NCI-H2227 (cell line): ENCODE measurements at regions not wholly inside any gene's neighbourhood (a gene's known extent, or its start where the extent isn't known, plus 50 kb on each side); places are given as distances from the start of the nearest gene placed in this dataset.
"Not testable (repeated sequence)": the region's sequence is repeated elsewhere in the genome, so short reads cannot be mapped to it uniquely, and the experiment has no call there.

Source experiments
- DNase-seq: peaks from one replicate; lab custom pipeline; 2025; ENCODE audit not compliant: unreplicated experiment; lab: John Stamatoyannopoulos, UW

DNA sequence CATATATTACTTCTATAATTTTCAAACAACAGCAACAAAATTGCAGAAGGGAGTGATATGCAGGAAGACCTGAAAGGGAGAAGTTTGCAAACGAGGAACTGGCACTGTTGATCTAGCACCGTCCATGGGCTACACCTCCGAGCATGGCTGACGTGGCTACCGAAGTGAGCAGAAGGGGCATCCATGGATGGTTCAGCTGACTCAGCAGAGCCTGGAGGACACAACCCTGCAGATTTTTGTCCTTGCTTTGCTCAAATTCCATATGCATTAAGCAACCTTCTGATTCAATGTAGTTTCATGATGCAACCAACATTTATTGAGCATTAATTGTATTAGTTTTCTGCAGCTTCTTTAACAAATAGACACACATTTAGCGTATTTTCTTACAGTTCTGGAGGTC lies 191.2 kb downstream of the C1orf94 start:
- DNase-seq = no peak

DNA sequence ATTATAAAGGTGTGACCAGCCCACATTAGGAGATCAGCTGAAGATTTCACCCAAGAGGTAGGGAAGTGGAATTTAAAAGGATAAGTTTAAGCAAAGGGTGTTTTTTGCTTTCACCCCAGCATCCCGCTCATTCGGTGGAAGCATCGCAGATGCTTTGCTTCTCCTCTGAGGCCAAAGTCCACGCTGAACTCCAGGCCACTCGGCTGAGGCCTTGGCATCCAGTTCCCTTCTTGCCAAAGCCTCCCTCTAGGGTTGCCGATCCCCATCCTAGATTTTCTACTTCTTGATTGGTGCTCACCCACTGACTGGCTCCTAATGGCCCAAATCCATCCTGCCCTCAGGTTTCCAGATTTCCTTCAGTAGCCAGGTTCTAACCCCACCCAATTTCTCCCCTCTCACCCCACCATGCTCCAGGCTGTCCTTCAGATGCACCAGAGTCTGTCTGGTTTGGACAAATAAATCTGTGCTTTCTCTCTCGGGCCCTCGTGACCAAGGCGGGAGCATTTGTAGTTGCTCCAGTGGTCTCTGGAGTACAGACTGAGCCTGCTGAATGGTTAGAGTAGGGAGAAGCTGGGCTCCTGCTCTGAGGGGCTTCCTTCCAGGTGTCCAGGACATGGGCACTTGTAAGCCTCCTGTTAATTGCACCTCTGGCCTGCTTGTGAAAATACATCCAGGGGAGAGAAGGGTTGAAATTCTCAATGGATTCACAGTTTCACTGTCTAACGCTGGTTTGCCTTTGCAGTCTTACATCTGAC lies 193.2 kb downstream of the C1orf94 start:
- no peak for DNase-seq

DNA sequence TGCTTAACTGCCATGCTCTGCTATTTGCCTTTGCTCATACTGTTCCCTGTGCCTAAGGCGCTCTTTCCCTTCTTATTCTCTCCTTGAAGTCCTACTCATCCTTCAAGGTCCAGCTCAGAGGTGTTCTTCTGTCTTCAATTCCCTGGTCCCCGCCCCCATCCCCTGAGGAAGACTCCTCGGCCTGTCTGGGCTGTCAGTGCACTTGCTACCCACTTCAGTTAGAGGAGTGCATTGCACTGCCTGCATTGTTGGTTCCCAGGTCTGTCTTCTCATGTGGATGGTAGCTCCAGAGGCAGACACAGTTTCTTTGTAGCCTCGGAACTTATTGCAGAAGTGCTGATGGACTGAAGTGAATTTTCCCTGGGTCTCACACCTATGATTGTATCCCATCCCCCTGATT lies 194.0 kb downstream of the C1orf94 start:
- DNase-seq = no peak

DNA sequence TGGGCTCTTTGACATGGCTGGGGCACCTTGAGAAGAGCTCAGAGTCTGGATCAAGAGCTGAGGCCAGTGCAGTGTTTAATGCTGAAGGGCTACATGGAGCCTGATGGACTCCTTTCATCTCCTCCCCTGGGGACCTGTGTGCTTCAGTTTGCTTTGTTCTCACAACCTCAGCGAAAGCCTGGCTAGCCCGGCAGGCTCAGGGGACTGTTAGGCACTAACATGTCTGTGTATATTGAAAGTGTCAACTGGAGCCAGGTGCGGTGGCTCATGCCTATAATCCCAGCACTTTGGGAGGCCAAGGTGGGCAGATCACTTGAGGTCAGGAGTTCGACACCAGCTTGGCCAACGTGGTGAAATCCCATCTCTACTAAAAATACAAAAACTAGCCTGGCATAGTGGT lies 194.5 kb downstream of the C1orf94 start:
- DNase-seq = not testable (repeated sequence)

DNA sequence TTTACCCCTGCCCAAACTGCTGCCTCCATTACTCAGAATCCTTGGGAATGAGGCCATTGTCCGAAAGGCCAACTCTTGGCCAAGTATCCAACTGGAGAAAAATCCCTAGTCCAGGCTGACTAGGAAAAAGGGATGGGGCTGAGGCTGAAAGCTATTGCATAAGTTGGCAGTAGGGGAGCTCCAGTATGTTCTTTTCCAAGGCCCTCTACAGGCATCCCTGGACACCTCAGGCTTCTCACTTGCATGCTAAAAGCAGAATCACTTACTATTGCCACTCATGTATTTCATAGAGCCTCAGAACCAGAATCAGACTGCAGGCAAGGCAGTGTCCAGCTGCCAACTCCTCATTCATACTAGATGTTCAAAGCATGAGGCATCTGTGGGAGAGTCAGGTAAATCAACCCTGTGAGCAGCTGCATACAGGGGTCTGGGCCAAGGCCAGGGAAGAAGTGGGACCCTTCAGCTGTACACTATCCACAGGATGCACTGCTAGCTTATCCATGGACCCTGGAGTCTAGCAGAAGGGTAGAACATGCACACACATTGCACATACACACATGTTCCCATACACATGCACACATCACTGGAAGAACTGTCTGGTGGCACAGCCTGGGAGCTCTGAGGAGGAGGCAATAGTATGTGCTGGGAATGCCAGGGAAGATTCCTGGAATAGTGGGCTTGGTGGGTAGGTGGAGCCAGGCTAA lies 195.3 kb downstream of the C1orf94 start:
- no peak for DNase-seq

DNA sequence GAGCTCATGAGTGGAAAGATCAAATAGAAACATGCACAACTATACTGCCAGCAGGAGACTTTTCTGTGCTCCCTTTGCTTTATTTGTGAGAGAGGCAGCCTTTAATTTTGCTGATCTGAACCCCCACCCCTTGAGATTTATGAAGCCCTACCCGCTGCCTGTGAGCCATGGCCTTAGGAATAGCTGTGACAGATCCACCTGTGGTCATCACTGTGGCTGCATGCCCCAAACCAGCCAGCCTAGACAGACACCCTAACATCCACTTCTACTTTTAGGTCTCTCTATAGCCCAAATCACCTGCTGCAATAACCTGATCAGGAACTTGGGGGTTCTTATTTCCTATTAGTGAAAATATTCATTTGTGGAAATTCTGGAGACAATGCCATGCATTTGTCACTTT lies 196.2 kb downstream of the C1orf94 start:
- DNase-seq = no peak

DNA sequence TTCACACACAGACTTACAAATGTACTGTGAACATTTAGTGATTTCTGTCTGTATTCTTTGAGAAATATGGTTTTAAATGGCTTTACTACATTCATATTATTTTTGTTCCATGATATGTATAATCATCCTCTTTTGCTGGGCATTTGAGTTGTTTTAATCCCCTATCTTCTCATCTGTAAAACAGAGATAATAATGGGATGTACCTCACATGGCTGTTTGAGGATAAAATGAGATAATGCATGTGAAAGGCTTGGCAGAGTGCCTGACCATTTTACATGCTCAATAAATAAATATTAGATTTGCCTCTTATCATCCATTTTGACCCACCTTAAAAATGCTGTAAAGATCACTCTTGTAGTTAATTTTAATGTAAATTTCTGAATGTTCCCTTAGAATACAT lies 197.2 kb downstream of the C1orf94 start:
- no peak for DNase-seq

DNA sequence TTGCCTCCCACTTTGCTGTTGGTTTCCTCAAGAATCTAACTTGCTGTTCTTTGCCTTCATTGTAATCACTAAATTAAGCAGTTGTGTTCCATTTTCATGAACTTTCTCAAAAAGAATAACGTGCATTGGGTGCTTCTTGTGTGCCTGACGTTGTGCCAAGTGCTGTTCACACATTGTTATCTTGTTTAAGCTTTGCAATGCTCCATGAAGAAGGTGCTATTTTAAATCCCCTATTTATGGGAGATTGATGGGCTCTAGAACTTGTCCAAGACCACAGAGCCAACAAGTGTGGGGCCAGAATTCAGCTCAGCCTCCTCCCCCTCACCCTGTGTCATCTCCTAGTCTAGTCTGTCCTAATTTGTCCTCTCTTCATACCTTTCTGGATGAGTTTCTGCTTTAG lies 199.8 kb downstream of the C1orf94 start:
- no peak for DNase-seq

DNA sequence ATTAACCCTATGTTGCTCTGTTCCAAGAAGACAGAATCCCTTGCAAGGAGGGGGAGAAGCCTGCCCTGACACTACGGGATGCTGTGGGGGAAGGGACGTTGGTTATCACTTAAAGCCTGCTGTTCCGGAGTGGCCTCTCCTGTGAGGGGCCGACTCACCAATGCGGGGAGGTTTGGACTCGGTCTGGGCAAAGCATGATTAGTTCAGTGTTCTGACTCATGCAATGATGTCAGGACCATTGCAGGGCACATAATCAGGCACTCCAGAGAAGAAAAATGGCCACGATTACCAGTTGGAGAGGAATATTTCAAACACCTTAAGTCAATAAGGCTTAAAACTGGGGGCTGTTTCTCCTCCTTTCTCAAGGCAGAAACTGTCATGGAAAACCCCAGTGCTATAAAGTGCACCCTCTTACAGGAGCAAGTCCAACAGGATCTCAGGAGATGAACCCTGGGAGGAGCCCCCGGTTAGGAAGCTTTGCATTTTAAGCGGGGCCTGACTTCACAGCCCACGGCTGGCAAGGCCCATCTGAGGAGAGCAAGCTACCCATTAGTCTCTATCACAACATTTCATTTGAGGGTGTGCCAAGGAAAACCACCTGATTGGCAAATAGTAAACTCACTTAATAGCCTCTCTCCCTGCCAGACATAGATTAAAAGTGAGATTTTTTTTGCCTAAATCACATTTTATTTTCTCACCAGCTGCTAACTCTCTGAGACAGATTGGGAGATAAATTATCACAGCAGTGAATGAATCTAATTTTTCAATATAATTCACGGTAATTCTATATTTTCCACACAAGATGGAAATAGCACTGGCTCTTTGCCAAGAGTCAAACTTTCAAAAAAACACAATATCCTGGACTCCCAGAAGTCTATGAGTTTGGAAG lies 202.5 kb downstream of the C1orf94 start:
- peak; percentile 76 for DNase-seq

DNA sequence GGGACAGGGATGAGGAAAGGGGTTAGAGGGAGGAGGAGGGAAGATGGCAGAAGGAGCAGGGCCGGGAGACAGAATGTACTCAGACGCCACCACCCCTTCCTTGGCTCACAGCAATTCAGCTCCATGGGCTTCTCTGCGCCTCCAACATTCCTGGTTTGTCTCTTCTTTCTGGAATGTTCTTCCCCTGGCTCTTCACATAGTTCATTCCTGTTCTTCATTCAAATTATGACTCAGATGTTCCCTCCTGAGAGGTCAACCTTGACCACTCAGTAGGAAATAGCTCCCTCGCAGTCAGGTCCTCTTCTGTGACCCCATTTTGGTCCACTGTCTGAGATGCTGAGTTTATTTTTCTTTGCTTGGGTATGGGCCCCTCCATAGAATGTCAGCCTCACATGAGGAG lies 203.2 kb downstream of the C1orf94 start:
- DNase-seq = no peak

DNA sequence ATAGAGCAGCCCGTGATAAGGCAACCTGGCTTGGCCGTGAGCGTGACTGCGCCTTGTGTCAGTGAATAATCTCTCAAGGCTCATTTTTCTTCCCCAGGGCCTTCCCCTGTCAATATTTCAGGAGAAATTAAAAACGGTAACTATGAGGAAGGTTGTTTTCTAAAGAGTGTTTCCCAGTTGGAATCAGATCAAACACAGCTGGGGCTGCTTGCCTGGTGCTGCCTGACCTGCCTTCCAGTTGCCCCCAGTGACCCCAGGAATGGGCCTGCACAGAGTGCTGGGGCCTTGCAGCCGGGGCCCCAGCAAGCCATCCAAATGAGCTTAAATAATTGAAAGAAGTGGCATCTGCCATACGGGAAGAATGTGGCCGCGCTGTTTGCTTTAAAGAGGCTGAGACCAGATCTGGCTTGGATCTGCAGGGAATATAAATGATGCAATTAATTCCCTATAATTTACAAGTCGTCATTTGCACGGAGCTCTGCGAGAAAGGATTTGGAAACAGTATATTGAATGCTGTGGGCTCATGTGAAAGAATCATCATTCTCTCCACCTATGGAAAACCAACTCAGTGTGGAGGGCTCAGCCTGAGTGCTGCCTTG lies 203.9 kb downstream of the C1orf94 start:
- DNase-seq = peak; percentile 54

DNA sequence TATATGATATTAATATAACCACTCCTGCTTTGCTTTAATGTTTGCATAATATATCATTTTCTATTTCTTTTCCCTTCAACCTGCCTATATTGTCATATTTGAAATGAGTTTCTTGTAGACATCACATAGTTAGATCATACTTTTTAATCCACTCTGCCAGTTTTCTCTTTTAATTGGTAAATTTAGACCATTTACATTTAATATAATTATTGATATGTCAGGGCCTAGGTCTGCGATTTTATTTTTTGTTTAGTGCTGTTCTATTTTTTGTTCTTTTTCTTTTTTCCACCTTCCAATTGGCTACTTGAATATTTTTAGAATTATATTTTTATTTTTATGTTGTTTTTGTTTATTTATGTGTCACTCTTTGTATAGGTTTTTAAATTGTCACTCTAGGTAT lies 213.3 kb downstream of the C1orf94 start:
- no peak for DNase-seq

DNA sequence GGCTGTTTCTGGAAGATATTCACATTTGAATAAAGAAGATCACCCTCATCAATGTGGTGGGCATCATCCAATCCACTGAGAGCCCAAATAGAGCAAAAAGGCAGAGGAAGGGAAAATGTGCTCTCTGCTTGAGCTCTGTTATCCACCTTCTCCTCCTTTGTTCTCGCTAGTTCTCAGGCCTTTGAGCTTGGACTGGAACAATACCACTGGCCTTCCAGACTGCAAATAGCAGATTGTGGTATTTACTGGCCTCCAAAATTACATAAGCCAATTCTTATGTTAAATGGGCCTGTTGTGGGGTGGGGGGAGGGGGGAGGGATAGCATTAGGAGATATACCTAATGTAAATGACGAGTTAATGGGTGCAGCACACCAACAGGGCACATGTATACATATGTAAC lies 219.3 kb downstream of the C1orf94 start:
- no peak for DNase-seq

DNA sequence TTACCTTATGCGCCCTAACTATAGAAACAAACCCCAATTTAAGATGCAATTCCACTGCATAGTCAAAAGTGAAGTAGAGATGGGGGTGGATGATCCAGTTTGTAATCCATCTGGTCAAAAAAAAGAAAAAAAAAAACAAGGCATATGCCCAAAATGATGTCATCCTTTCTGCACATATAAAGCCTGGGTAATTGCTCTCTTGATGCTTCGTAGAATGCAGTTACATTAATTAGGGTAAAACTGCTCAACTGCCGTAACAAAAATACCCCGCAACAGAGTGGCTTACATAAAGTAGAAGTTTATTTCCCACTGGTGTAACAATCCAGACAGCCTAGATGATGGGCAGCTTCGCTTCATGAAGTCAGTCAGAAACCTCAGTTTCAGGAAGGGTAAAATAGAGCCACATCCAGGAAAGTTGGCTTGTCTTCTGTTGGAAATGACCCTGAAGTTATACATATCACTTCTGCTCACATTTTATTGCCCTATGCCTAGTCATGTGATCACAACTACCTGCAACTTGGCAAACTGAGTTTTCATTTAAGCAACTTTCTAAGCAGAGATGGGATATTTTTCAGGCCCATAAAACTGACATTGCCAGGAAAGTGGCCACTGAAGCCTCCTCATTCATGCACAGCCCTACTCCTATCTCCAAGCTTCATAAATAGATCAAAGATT lies 221.7 kb downstream of the C1orf94 start:
- DNase-seq = no peak

DNA sequence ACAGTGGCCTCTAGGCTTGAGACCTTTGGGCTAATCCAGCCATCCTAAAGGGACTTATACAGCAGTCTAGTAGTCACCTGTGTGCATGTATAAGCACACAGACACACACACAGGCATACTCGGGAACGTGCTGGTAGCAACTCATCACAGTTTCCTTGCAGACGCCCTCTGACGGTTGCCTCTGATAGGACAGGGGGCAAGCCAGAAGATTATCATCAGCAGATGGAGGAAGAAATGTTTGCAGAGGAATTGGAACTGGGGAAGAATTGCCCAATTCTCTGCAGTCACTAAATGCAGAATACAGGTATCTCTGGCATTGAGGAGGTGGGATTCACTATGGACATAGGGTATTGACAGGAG lies 222.2 kb downstream of the C1orf94 start:
- no peak for DNase-seq

DNA sequence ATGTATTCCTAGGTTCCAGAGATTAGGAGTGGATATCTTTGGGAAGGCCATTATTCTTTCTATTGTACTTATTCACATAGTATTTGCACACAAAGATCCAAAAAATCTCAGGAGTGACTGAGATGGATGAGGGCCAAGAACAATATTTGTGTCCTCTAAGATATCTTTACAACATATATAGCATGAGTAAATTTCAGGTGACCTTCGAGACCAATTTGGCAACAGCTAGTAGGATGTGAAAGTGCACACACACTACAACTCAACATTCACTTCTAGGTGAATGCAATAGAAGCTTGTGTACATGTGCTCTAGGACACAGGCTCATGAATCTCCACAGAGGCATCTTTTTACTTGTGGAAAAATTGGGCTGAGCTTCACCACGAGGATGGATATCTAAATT lies 224.0 kb downstream of the C1orf94 start:
- no peak for DNase-seq

DNA sequence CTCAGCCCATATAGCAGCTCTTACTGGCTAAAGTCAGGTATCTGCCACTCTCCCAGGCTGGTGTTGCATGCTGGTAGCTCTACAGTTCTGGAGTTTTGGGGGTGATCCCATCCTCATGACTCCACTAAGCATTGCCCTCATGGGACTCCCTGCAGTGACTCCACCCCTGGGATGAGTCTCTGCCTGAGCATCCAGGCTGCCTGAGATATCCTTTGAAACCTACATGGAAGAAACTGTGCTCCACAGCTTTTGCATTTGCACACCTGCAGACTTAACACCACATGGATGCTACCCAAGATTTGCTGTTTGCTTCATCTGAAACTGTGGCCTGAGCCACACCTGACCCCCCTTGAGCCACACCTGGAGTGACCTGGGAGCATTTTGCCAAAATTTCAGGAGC lies 226.4 kb downstream of the C1orf94 start:
- no peak for DNase-seq

DNA sequence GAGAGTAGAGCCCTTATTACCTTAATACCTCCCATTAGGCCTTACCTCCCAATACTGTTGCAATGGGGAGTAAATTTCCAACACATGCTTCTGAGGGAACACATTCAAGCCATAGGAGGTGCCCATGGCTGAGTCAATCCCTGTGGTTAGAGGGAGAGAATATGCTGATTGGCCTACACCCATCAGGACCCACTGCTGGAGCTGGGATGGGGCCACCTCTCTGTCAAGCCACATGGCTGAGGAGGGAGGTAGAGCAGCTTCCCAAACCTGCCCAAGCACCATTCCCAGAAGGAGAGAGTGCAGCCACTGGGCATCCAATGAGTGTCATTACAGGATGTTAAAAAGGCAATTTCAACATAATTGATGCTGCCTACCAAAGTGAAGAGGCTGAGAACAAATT lies 228.1 kb downstream of the C1orf94 start:
- no peak for DNase-seq

DNA sequence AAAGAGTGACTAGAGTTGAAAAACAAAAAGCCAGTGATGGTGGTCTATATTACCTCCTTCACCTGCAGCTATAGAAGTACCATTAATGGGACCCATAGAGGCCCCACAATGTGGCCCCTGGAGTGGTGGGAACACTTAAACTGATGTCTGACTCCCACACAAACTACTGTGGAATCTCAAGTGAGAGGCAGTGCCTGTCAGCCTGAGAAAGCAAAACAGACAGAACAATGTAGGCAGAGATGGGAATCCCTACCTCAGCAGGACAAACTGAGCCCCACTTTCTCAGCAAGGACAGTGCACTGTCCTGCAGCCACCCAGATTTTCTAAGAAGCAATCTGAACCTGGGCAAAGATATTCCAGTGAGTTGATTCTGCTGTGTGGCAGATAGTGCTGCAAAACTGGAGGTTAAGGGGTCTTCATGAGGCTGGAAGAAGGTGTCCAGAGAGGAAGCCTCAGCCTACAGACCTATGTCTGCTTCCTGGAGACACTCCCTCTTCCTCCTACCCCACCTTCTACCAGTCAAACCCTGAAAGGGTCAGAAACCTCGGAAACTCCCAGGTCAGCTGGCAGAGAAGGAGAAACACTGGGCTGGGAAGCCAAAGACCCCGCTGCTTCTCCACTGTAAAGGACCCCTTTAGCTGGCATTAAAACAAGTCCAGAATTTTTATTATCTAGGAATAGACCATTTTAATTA lies 228.7 kb downstream of the C1orf94 start:
- no peak for DNase-seq

DNA sequence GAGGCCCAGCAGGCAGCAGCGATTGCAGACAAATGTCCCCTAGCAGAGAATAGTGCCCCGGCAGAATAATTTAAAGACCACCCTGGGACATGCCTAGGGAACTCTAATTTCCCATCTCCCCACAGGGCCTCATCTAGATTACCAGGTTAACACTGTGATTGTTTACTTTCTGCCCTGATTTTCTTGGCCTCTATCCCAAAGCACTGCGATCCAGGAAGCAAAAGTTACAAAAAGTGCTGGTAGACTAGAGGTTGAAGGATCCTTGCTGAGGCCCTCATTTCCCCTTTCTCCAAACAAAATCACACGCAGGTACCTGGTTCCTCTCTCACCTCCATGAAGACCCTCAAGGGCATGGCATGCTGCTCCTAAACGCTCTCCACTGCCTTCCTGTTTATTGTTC lies 229.7 kb downstream of the C1orf94 start:
- DNase-seq = no peak
